Nephron (organoid): ENCODE measurements at regions not wholly inside any gene's neighbourhood (a gene's known extent, or its start where the extent isn't known, plus 50 kb on each side); places are given as distances from the start of the nearest gene placed in this dataset.
A peak's percentile ranks its signal among the peaks of the same experiment; 100 is the strongest.

ENCODE experiments used
- H3K27ac Mint-ChIP-seq, 3 experiments: 2 replicates each; pipeline ENCODE4 v1.8.0; 2020; ENCODE audit warnings: mixed read lengths in 3 of 3, mild to moderate bottlenecking in 2 of 3, moderate library complexity in 1 of 3
- H3K27me3 Mint-ChIP-seq: 2 replicates; pipeline ENCODE4 v1.8.0; 2021; ENCODE audit warnings: low read depth, mild to moderate bottlenecking, moderate library complexity, mixed read lengths
- H3K36me3 Mint-ChIP-seq: 2 replicates; pipeline ENCODE4 v1.8.0; 2020; ENCODE audit warnings: low read depth, mixed read lengths
- H3K4me1 Mint-ChIP-seq: 2 replicates; pipeline ENCODE4 v1.8.0; 2020; ENCODE audit warnings: mixed read lengths
- H3K4me3 Mint-ChIP-seq, 3 experiments: 2 replicates each; pipeline ENCODE4 v1.8.0; 2020; ENCODE audit warnings: mild to moderate bottlenecking in 3 of 3, mixed read lengths in 3 of 3, moderate library complexity in 2 of 3
- H3K9me3 Mint-ChIP-seq: 2 replicates; pipeline ENCODE4 v1.8.0; 2020; ENCODE audit warnings: mixed read lengths
- TF ChIP-seq, protein P1 (sequence below), 3 experiments: fragments of 200-600 bp; sonication (generic); IDR thresholded peaks; one replicate each; pipeline ENCODE4 v1.5.0; 2021; ENCODE audit warnings: antibody characterized with exemption in 3 of 3; ENCODE audit not compliant: unreplicated experiment in 3 of 3

DNA sequence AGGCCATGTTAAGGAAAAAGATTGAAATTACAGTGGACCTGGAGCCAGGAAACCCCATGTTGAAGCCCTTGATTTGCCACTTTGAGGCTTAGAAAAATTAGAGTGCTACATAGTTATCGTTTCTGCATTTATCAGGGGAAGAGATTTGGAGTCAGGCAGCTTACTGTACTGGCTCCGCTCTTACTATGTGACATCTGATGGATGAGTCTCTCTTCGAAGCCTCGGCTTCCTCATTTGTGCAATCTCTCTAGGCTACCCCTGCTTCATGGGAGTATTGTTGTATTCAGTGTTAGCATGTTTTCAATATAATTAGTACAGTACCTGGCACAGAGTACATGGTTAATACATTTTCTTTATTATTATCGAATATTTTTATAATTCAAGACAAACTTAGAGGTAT, 480.4 kb upstream of the USP24 start:
- TF ChIP-seq, protein P1, sequence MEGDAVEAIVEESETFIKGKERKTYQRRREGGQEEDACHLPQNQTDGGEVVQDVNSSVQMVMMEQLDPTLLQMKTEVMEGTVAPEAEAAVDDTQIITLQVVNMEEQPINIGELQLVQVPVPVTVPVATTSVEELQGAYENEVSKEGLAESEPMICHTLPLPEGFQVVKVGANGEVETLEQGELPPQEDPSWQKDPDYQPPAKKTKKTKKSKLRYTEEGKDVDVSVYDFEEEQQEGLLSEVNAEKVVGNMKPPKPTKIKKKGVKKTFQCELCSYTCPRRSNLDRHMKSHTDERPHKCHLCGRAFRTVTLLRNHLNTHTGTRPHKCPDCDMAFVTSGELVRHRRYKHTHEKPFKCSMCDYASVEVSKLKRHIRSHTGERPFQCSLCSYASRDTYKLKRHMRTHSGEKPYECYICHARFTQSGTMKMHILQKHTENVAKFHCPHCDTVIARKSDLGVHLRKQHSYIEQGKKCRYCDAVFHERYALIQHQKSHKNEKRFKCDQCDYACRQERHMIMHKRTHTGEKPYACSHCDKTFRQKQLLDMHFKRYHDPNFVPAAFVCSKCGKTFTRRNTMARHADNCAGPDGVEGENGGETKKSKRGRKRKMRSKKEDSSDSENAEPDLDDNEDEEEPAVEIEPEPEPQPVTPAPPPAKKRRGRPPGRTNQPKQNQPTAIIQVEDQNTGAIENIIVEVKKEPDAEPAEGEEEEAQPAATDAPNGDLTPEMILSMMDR (IDR thresholded peaks at IDR 0.05; ENCODE audit: unreplicated experiment in 3 of 3) = no peak
- no peaks in the 10 kb centered on the region for H3K9me3 Mint-ChIP-seq
- H3K27ac Mint-ChIP-seq = peak overlapping the region in 2 of 3 experiments; percentile 40 to 86
- H3K27me3 Mint-ChIP-seq = peaks cover 8% of the 10 kb centered on the region
- H3K4me1 Mint-ChIP-seq = peaks cover 62% of the 10 kb centered on the region
- no peak overlapping the region for H3K4me3 Mint-ChIP-seq
- H3K36me3 Mint-ChIP-seq = no peaks in the 10 kb centered on the region

- Mint-ChIP-seq H3K9me3 (no peaks in the 10 kb centered on the region), H3K36me3 (no peaks in the 10 kb centered on the region), H3K4me3 (no peak overlapping the region), H3K27me3 (peaks cover 8% of the 10 kb centered on the region), H3K4me1 (peaks cover 62% of the 10 kb centered on the region), H3K27ac (peak overlapping the region in 2 of 3 experiments; percentile 86 to 95)
- TF ChIP-seq, protein P1 (IDR thresholded peaks at IDR 0.05; ENCODE audit: unreplicated experiment in 3 of 3) = no peak
Observed at GRCh38 chr1:55695151-55695550, 480.0 kb upstream of the USP24 start.

DNA sequence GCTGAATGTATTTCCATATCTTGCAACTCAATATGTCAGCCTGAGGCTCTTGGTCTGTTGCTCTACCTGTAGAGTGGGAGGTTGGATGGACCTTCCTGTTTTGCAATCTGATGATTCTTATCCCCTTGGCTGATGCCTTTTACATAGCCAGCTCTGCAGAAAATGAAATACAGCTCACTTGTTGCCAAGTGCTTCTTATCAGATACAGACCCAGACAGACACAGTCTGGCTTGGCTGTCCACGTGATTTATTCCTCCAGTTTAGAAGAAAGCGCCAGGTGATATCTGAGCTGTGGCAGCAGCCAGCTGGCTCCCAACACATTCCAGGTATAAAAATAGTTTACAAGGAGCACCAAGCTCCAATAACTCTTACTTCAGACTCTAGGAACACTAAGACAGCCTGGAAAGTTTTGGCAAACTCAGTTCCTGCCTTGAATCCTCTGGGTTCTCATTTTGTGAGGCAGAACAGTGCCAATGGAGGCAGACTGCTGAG, 479.2 kb upstream of the USP24 start:
- TF ChIP-seq, protein P1 (IDR thresholded peaks at IDR 0.05; ENCODE audit: unreplicated experiment in 3 of 3) = no peak
- Mint-ChIP-seq H3K9me3 (no peaks in the 10 kb centered on the region), H3K36me3 (no peaks in the 10 kb centered on the region), H3K4me3 (peak overlapping the region in 1 of 3 experiments; percentile 32), H3K27me3 (peaks cover 8% of the 10 kb centered on the region), H3K27ac (peak overlapping the region; percentile 77 to 95 (median 92)), H3K4me1 (peaks cover 62% of the 10 kb centered on the region)

GRCh38 chr1:55692726-55693125, 477.6 kb upstream of the USP24 start:
- no peaks in the 10 kb centered on the region for H3K36me3 Mint-ChIP-seq
- H3K4me3 Mint-ChIP-seq = no peak overlapping the region
- peaks cover 3% of the 10 kb centered on the region for H3K27me3 Mint-ChIP-seq
- TF ChIP-seq, protein P1 (IDR thresholded peaks at IDR 0.05; ENCODE audit: unreplicated experiment in 3 of 3) = no peak
- no peaks in the 10 kb centered on the region for H3K9me3 Mint-ChIP-seq
- H3K27ac Mint-ChIP-seq = peak overlapping the region in 1 of 3 experiments; percentile 92
- peaks cover 50% of the 10 kb centered on the region for H3K4me1 Mint-ChIP-seq

DNA sequence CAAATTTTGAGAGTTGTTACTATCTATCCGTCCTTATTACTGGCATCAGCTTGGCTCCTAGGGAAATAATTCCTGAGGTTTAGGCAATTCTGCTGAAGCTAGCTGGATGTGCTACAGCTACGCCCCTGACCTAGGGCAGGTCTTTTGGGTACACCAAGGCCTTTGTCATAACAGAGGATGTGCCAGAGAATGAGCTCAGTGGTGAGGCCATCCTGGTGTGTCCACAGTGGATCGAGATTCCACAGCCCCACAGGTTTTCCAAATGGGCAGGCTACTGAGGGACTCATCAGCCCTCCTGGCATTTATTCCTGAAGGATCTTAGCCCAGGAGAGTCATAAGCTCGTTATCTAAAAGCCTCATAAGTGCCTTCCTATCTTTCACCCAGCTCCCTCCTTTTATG, 475.2 kb upstream of the USP24 start:
- Mint-ChIP-seq H3K9me3 (no peaks in the 10 kb centered on the region), H3K27ac (no peak overlapping the region)

DNA sequence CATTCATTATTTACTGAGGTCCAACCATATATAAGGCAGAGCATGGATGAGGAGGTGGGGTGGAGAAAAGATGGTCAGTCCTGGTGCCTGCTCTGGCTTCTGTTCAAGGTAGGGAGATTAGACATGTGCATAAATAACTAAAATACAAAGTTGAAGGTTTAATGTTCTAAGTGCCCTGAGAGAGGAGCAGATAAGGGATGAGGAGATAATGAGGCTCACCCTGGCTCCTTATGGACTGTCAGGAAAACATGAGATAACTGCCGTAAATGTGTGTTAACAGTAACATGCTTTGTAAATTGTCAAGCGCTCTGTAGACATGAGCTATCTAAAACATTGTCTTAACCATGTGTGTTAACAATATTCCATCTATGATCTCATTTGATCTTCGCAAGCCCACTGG, 474.6 kb upstream of the USP24 start:
- Mint-ChIP-seq H3K4me3 (no peak overlapping the region), H3K27ac (no peak overlapping the region), H3K9me3 (no peaks in the 10 kb centered on the region), H3K4me1 (peaks cover 24% of the 10 kb centered on the region), H3K27me3 (peaks cover 3% of the 10 kb centered on the region), H3K36me3 (no peaks in the 10 kb centered on the region)
- TF ChIP-seq, protein P1 (IDR thresholded peaks at IDR 0.05; ENCODE audit: unreplicated experiment in 3 of 3) = no peak

More for the DNA sequence above, 475.2 kb upstream of the USP24 start:
- Mint-ChIP-seq H3K36me3 (no peaks in the 10 kb centered on the region), H3K4me1 (peaks cover 28% of the 10 kb centered on the region), H3K27me3 (peaks cover 3% of the 10 kb centered on the region), H3K4me3 (no peak overlapping the region)
- TF ChIP-seq, protein P1 (IDR thresholded peaks at IDR 0.05; ENCODE audit: unreplicated experiment in 3 of 3) = no peak
